ENCODE measurements at regions not wholly inside any gene's neighbourhood (a gene's known extent, or its start where the extent isn't known, plus 50 kb on each side); places are given as distances from the start of the nearest gene placed in this dataset.

GRCh38 chr16:59540621-59541020 lies 806.5 kb upstream of the GOT2 start:
- TF ChIP-seq, protein P1, sequence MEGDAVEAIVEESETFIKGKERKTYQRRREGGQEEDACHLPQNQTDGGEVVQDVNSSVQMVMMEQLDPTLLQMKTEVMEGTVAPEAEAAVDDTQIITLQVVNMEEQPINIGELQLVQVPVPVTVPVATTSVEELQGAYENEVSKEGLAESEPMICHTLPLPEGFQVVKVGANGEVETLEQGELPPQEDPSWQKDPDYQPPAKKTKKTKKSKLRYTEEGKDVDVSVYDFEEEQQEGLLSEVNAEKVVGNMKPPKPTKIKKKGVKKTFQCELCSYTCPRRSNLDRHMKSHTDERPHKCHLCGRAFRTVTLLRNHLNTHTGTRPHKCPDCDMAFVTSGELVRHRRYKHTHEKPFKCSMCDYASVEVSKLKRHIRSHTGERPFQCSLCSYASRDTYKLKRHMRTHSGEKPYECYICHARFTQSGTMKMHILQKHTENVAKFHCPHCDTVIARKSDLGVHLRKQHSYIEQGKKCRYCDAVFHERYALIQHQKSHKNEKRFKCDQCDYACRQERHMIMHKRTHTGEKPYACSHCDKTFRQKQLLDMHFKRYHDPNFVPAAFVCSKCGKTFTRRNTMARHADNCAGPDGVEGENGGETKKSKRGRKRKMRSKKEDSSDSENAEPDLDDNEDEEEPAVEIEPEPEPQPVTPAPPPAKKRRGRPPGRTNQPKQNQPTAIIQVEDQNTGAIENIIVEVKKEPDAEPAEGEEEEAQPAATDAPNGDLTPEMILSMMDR (IDR thresholded peaks at IDR 0.05), result no peak
- TF ChIP-seq POLR2AphosphoS5 (IDR thresholded peaks at IDR 0.05; ENCODE audit: low read depth, low read length) (no peak), TCF7L2 (IDR thresholded peaks at IDR 0.05; ENCODE audit: low read depth, low read length) (no peak), REST (IDR thresholded peaks at IDR 0.05; ENCODE audit: insufficient read depth in 1 of 2, low read depth in 2 of 2, low read length in 1 of 2) (no peak)

All from Panc1 (cell line).